ENCODE measurements at regions not wholly inside any gene's neighbourhood (a gene's known extent, or its start where the extent isn't known, plus 50 kb on each side); places are given as distances from the start of the nearest gene placed in this dataset.

- TF ChIP-seq, protein P1, sequence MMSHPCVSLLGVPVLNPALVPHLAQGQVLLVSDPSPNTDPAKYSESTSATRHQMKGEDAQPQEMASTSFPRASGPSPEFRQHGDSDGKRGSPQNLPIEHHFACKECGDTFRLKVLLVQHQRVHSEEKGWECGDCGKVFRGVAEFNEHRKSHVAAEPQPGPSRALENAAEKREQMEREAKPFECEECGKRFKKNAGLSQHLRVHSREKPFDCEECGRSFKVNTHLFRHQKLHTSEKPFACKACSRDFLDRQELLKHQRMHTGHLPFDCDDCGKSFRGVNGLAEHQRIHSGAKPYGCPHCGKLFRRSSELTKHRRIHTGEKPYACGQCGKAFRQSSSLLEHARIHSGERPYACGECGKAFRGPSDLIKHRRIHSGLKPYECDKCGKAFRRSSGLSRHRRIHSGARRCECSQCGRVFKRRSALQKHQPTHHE (CRISPR knock-in tag; IDR thresholded peaks at IDR 0.05; ENCODE audit: borderline replicate concordance), result no peak
- peak; percentile 64; the same call in 1 of the 2 replicates for TF ChIP-seq BRD4 (CRISPR knock-in tag; IDR thresholded peaks at IDR 0.05)
- TF ChIP-seq ZNF75D (CRISPR knock-in tag; IDR thresholded peaks at IDR 0.05; ENCODE audit: borderline replicate concordance), result no peak
- TF ChIP-seq ZMYM3 (CRISPR knock-in tag; IDR thresholded peaks at IDR 0.05), result no peak
- no peak for TF ChIP-seq TRIM24 (CRISPR knock-in tag; IDR thresholded peaks at IDR 0.05)
- no peak for TF ChIP-seq ONECUT2 (CRISPR knock-in tag; IDR thresholded peaks at IDR 0.05)
- TF ChIP-seq ZNF839 (CRISPR knock-in tag; IDR thresholded peaks at IDR 0.05; ENCODE audit: borderline replicate concordance), result no peak
- TF ChIP-seq SATB2 (CRISPR knock-in tag; IDR thresholded peaks at IDR 0.05), result no peak
- no peak for TF ChIP-seq SETDB1 (CRISPR knock-in tag; IDR thresholded peaks at IDR 0.05; ENCODE audit: borderline replicate concordance)
- no peak for TF ChIP-seq ZNF343 (CRISPR knock-in tag; IDR thresholded peaks at IDR 0.05)
- TF ChIP-seq ETV6 (CRISPR knock-in tag; conservative IDR thresholded peaks at IDR 0.05), result no peak
- TF ChIP-seq PHF8 (CRISPR knock-in tag; IDR thresholded peaks at IDR 0.05), result no peak
- TF ChIP-seq ZNF713 (CRISPR knock-in tag; IDR thresholded peaks at IDR 0.05), result no peak
- no peak for TF ChIP-seq NCOA2 (CRISPR knock-in tag; IDR thresholded peaks at IDR 0.05)
- no peak for TF ChIP-seq CEBPG (CRISPR knock-in tag; IDR thresholded peaks at IDR 0.05)
- TF ChIP-seq, protein P2, sequence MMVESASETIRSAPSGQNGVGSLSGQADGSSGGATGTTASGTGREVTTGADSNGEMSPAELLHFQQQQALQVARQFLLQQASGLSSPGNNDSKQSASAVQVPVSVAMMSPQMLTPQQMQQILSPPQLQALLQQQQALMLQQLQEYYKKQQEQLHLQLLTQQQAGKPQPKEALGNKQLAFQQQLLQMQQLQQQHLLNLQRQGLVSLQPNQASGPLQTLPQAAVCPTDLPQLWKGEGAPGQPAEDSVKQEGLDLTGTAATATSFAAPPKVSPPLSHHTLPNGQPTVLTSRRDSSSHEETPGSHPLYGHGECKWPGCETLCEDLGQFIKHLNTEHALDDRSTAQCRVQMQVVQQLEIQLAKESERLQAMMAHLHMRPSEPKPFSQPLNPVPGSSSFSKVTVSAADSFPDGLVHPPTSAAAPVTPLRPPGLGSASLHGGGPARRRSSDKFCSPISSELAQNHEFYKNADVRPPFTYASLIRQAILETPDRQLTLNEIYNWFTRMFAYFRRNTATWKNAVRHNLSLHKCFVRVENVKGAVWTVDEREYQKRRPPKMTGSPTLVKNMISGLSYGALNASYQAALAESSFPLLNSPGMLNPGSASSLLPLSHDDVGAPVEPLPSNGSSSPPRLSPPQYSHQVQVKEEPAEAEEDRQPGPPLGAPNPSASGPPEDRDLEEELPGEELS (CRISPR knock-in tag; IDR thresholded peaks at IDR 0.05), result no peak
- TF ChIP-seq MAF1 (CRISPR knock-in tag; IDR thresholded peaks at IDR 0.05; ENCODE audit: borderline replicate concordance), result no peak
- no peak for TF ChIP-seq GPN1 (CRISPR knock-in tag; IDR thresholded peaks at IDR 0.05; ENCODE audit: borderline replicate concordance)
- no peak for TF ChIP-seq TCF12 (IDR thresholded peaks at IDR 0.05)
- no peak for TF ChIP-seq TCF12 (CRISPR knock-in tag; IDR thresholded peaks at IDR 0.05)
- no peak for TF ChIP-seq RBM39 (IDR thresholded peaks at IDR 0.05; ENCODE audit: low read depth, low read length, poor library complexity, severe bottlenecking)
- TF ChIP-seq ZNF101 (CRISPR knock-in tag; IDR thresholded peaks at IDR 0.05; ENCODE audit: borderline replicate concordance, low read depth), result no peak
- no peak for TF ChIP-seq ZNF644 (CRISPR knock-in tag; IDR thresholded peaks at IDR 0.05; ENCODE audit: low read depth)
- TF ChIP-seq NFE2L2 (IDR thresholded peaks at IDR 0.05; ENCODE audit: low read length), result no peak
Observed at GRCh38 chr5:69042915-69043654, 50.7 kb upstream of the SLC30A5 start (continued).

Data from HepG2 (cell line).